ENCODE measurements at regions not wholly inside any gene's neighbourhood (a gene's known extent, or its start where the extent isn't known, plus 50 kb on each side); places are given as distances from the start of the nearest gene placed in this dataset.

- DNase-seq (ENCODE audit: low read depth in 1 of 2, low spot score in 2 of 2): no peak
- Histone ChIP-seq H4K91ac (replicated peaks; ENCODE audit: insufficient read length, low read length) (no peak overlapping the region), H2AFZ (ENCODE audit: low read length) (no peak overlapping the region), H2BK5ac (ENCODE audit: low read depth, low read length) (no peak overlapping the region), H3K79me2 (ENCODE audit: control insufficient read depth in 1 of 2, insufficient read depth in 2 of 2, low read length in 2 of 2) (no peaks in the 10 kb centered on the region), H2BK20ac (ENCODE audit: low read length) (no peak overlapping the region), H3K9me3 (ENCODE audit: insufficient read depth in 2 of 2, low read depth in 1 of 2, low read length in 1 of 2) (no peaks in the 10 kb centered on the region), H3K4me2 (ENCODE audit: insufficient read depth in 1 of 2, low read depth in 2 of 2, low read length in 2 of 2) (no peak overlapping the region), H3K18ac (ENCODE audit: extremely low read depth, low read length) (no peak overlapping the region), H3K23me2 (ENCODE audit: low read depth, low read length) (no peaks in the 10 kb centered on the region), H3K27me3 (replicated peaks in 1 of 4; ENCODE audit: control insufficient read depth in 3 of 4, extremely low read depth in 1 of 4, insufficient read depth in 3 of 4, low read length in 3 of 4) (no peaks in the 10 kb centered on the region), H3K4ac (replicated peaks; ENCODE audit: insufficient read length, low read depth, low read length) (no peak overlapping the region), H3K9ac (replicated peaks in 1 of 4; ENCODE audit: extremely low read depth in 1 of 4, low read depth in 3 of 4, low read length in 3 of 4) (no peak overlapping the region), H3K27ac (ENCODE audit: low read depth, low read length) (no peak overlapping the region), H2AK5ac (ENCODE audit: low read depth, low read length) (no peak overlapping the region), H3K4me1 (replicated peaks in 1 of 4; ENCODE audit: control insufficient read depth in 3 of 4, insufficient read depth in 4 of 4, low read length in 3 of 4) (no peaks in the 10 kb centered on the region), H3K36me3 (ENCODE audit: control insufficient read depth in 2 of 4, insufficient read depth in 4 of 4, low read length in 3 of 4) (no peaks in the 10 kb centered on the region), H4K20me1 (replicated peaks in 1 of 2; ENCODE audit: control insufficient read depth in 1 of 2, insufficient read depth in 2 of 2, low read length in 2 of 2) (no peaks in the 10 kb centered on the region), H2BK15ac (ENCODE audit: low read length) (no peak overlapping the region), H3K56ac (replicated peaks; ENCODE audit: insufficient read length, low read depth, low read length) (no peak overlapping the region), H2BK12ac (ENCODE audit: low read depth, low read length) (no peak overlapping the region), H4K8ac (ENCODE audit: extremely low read depth, insufficient read depth, low read length) (no peak overlapping the region), H3K23ac (ENCODE audit: insufficient read length) (no peak overlapping the region), H3K14ac (ENCODE audit: insufficient read length) (no peak overlapping the region), H2BK120ac (replicated peaks; ENCODE audit: low read depth, low read length) (no peak overlapping the region), H3K79me1 (ENCODE audit: low read depth, low read length) (no peaks in the 10 kb centered on the region), H4K5ac (ENCODE audit: insufficient read length, low read depth, low read length) (no peak overlapping the region), H3K4me3 (ENCODE audit: extremely low read depth in 1 of 4, insufficient read depth in 2 of 4, low read depth in 3 of 4, low read length in 4 of 4) (no peak overlapping the region)
- 88% methylated on average over 1 of the region's 1 CpG; no CpG with 5 or more reads in 1 of the 2 experiments for WGBS, 2 experiments (ENCODE audit: extremely low coverage in 1 of 2, insufficient coverage in 1 of 2, insufficient read length in 1 of 2, insufficient replicate concordance in 2 of 2, low coverage in 1 of 2, low lambda C conversion rate in 2 of 2, missing lambda C conversion rate in 1 of 2)
- no peak for TF ChIP-seq SIN3A (conservative IDR thresholded peaks at IDR 0.05 in 1 of 2, IDR thresholded peaks at IDR 0.05 in 1 of 2; ENCODE audit: low read depth in 1 of 2, low read length in 2 of 2)
- TF ChIP-seq NRF1 (IDR thresholded peaks at IDR 0.05; ENCODE audit: low read depth, low read length): no peak
- no peak for TF ChIP-seq BCL11A (IDR thresholded peaks at IDR 0.05; ENCODE audit: low read depth in 2 of 2, low read length in 2 of 2)
- TF ChIP-seq SP1 (IDR thresholded peaks at IDR 0.05; ENCODE audit: low read depth, low read length): no peak
- no peak for TF ChIP-seq TAF7 (optimal IDR thresholded peaks at IDR 0.05; ENCODE audit: borderline replicate concordance, low read depth, low read length)
- POLR2A ChIA-PET (ENCODE audit: partially characterized antibody): no interaction called here
- CTCF ChIA-PET (ENCODE audit: partially characterized antibody): no interaction called here
- no peak for FAIRE-seq
Observed at GRCh38 chr1:186735463-186735862, 55.2 kb upstream of the PTGS2 start.

Measured in H1 (cell line).